GM21717 (cell line): ENCODE measurements at regions not wholly inside any gene's neighbourhood (a gene's known extent, or its start where the extent isn't known, plus 50 kb on each side); places are given as distances from the start of the nearest gene placed in this dataset.

ENCODE experiments used
- ATAC-seq: cut with Tn5 transposase; IDR thresholded peaks from one replicate; pipeline ENCODE4 v1.9.1; 2021; ENCODE audit warnings: mild to moderate bottlenecking, moderate library complexity; ENCODE audit not compliant: unreplicated experiment

DNA sequence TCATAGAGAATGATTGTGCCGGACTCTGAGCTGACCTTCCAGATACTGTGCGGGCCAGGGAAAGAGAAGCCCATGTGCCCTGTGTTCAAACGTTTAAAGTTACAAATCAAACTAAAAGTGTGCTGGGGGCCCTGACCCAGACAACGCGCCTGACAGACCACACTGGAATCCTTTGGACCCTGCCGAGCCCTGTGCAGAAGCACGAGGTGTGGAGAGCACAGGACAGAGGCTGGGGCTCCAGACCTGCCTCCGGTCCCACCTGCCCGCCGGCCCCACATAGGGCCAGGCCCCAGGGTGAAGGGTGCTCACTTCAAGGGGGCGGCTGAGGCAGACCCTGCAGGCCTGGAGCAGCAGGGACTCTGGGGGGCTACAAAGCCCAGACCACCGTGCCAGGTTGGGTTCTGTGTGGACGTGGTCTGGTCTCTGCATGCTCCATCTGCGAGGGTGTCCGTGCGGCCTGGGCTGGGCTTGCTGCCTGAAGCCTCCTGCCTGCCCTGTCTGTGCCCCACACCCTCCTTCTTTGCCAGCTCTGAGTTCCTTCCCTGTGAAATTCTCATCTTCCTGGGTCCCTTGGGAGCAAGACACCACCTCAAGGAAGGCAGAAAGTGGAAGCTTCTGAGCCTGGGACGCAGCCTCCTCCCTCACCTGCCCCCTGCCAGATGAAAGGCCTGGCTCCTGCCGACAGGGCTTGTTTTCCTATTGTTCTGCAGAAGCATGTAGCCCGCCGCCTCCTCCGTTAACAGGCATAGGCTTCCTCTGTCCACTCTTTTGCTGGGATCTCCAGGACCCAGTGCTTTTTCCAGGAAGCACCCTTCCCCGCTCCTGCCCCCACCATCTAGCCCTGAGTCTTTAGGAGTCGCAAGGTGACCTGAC, 186.2 kb downstream of the ERMARD start:
- no peak for ATAC-seq

DNA sequence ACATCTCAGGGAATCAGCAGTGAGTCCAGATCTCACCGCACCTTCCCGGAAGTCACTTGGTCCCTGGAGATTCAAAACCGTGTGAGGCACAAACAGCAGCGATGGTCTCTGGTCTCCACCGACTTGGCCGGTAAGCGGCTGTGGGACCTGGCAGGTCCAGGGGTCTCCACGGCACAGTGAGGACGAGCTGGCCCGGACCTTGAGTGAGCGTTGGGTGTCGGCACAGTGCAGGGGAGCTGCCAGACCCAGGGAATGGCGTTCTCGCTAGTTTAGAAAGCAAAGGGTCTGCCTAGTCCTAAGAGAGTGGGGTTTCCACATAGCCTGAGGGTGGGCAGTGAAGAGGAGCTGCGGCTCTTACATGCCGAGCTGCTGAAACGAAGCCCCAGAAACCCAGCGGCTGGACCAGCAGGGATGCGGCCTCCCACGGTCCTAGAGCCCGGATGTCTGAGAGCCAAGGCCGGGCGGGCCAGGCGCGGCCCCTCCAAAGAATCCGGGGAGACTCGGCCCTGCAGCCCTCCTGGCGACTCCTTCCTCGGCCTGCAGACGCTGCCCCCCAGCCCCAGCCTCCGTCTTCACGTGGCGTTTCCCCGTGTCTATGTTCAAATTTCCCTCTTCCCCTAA, 185.0 kb downstream of the ERMARD start:
- no peak for ATAC-seq

DNA sequence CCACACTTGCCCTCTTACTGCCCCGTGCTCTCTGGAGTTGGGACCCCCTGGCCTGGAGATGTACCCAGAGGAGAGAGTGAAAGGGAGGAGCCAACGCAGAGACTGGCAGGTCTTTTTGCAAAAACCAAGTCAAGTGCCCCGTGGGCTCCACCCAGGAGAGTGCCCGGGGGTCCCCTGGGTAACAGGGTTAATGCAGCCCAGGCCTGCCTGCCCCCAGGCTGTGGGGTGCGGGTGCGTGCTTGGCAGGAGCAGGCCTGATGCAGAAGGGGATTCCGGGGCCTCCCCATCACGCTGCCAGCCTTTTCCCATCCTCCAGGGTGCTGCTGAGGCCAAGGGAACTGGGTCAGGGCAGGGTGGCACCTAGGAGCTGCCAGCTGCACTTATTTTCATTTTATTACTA, 184.4 kb downstream of the ERMARD start:
- ATAC-seq: no peak

DNA sequence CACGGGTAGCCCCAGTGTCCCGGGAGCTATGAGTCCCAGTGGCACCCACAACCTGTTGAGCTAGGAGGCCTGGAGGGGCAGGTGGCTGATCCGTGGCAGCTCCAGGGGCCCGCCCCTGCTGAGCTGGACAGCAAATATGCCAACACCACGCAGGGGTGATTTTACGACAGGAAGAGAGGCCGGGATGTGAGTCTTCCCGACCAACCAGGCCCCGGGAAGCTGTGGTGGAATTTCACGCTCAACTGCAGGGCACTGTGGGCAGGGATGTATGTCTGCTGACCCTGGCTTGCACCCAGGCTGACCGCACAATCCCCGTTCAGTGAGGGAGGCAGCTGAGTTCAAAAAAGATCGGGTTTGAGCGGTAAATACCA, 183.9 kb downstream of the ERMARD start:
- no peak for ATAC-seq

DNA sequence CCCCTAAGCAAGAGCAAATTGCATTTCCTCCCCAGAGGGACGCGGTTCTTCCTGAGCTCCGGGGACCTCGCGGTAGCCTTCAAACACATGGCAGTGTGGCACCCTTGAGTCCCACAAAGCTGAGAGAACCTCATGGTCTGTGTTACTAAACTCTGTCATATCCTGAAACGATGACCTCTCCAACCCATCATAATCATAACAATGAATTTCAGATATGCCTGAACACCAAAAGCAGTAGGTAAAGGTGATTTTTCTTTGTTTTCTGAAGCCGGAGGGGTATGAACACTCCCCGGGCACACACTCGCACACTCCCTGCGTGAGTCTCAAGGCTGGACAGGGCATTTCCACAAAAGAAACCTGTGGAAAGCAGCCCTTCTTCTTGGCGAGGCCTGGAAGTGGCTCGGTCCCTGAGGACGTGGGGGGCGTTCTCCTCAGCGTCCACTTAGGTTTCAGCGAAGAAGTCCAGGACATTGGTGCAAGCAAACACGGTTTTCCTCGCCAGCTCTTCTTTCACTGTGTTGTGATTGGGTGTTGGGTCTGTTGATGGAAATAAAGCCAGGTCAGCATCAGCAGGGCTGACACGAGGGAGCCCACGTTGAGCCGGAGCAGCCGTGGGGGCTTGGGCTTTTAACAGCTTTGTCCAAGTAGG, 183.4 kb downstream of the ERMARD start:
- no peak for ATAC-seq

DNA sequence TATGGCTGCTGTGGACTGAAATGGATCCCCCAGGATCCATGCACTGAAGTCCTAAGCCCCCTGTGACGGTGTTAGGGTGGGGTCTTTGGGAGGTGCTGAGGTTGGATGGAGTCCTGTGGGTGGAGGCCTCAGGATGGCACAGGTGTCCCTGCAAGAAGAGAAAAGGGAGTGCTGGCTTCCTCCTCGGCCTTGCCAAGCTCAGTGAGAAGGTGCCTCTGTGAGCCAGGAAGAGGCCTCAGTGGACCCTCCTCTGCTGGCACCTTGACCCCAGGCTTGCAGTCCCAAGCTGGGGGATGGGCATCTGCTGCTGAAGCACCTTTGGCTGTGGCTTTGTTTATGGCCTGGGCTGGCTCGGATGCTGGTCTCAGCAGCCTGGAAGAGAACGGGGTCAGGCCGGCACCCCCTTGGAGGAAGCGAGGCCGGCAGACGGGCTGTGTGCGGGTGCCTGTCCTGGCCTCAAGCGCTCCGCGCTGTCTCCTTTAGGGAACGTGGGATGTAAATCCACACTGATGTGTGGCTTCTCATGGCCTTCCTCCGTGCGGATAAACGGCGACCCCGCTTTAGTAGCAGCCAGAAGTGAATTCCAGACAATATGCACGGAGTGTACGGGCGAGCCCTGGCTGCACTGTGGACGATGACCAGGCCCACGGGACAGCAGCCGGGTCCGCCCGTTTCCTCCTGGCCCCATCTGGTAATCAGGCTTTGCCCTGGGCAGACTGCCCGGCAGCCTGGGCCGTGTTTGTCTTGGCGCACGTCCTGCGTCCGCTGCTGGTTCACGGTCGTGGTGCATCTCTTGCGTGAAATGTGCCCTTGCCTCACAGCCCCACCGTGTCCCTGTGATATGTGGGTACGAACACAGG, 182.6 kb downstream of the ERMARD start:
- ATAC-seq: no peak

DNA sequence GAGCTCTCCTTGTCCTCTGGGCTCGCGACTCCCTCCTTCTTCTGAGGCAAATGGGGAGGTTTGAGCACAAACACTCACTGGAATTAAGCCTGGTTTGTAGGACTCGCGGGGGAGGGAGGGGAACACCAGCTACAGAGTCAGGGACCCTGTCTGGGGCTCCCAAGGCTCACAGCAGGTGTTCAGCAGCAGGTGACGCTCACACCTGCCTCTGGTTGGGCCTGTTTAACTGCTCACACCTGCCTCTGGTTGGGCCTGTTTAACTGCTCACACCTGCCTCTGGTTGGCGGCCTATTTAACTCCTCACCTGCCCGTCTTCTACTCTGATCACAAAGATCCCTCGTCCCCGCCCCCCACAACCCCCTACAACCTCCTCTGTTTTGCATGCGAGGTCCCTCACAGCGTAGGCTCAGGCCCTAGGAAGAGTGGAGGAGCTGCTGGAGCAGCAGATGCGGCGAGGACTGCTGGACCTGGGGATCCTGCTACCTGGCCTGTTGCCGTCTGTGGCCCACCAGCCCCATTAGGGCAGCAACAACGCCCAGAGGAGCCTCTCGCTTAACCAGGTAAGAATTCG, 181.9 kb downstream of the ERMARD start:
- ATAC-seq: no peak

DNA sequence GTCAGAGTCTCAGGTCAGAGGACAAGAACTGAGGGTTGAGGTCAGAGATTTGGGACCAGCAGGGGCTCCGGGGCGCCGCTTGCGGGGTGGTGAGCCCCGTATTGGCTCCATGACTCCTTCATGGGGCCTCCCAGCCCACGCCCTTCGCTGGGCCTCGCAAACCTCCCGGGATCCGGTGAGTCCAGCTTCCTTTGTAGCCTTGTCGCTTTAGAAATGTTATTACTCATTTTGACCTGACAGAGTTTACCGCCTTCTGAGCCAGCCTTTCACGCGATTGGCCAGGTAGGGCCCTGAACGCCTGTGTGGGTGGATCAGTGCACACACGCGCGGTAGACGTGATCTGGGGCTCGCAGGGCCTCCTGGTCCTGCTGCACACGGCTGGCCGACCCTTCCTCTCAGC, 181.1 kb downstream of the ERMARD start:
- no peak for ATAC-seq

DNA sequence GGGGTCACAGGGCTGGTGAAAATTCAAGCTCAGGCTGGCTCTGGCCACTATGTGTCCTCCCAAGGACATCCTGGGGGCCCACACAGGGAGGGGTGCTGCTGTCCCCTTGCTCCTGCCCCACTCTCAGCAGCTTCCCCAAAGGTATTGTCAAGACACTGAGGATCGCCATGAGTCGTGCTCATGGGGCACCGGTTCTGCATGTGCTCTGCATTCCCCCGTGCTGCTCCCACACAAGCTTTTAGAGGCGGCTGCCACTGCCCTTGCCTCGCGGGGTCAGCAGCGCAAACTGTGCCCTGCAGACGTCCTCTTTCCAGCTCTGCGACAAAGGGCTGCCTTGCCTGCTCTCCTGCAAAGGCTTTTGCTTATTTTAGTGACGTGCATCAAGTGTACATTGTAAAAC, 179.8 kb downstream of the ERMARD start:
- ATAC-seq: no peak

DNA sequence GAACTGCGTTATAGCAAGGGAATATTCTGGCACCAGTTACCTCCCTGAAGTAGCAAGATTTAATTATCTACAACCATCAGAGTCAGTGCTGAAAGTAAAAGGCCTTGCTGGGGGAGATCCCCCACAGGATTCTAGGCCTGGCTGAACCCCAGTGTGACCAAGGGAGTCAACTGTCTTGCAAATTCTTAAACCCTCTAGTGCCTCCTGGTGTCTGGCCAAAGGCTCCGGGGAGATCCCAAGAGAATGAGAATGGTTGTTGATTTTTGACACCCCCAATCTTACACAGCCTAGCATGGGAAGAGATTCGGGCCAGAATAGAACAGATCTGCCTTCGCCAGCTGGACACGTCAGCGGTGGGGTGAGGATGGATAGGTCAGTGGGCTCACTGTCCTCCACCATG, 179.4 kb downstream of the ERMARD start:
- no peak for ATAC-seq

DNA sequence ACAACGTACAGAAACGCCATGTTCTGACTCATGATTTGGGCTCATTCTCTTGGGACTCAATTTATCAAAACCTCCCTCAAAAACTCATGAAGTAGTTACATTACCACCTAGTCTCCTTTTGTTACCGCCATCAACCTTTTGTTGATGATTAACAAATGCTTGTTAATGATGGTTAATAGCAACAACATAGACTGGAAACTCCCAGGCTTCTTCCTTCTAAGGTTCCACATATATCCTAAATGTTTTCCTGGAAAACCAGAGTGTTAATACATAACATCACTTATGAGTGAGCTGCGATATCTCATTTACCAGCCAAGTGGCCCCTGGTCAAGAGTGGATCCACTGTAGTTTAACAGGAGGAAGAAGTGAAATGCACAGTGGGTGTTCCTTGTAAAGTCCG, 176.3 kb downstream of the ERMARD start:
- no peak for ATAC-seq

DNA sequence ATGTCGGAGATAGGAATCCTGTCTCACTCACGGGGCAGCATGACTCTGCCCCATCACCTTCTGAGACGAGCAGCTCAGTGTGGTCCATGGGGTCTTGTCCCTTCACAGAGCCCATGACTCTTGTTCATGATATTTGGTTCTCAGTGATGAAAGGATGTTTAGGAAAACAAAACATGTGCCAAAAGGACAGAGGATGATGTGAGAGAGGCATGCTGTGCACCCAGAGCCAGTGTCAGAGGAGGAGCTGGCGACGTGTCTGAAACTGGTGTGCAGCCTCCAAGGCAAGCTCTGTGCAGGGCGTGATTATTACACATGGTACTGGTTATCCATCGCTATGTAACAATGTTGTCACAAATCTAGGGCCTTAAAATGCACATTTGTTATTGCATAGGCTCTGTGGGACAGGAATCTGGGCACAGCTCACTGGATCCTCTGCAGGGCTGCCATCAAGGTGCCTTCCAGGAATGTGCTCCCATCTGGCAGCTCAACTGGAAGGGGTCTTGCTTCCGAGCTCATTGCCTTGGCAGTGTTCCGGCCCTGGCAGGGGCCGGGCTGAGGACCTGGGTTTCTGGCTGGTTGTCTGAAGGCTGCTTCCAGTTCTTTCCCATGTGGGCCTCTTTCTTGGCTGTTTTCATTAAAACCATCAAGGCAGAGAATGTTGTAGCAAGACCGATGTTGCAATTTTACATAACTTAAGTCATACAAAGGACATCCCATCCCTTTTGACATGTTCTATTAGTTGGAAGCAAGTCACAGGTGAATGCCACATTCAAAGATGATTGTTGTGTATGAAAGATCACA, 175.4 kb downstream of the ERMARD start:
- ATAC-seq: no peak

DNA sequence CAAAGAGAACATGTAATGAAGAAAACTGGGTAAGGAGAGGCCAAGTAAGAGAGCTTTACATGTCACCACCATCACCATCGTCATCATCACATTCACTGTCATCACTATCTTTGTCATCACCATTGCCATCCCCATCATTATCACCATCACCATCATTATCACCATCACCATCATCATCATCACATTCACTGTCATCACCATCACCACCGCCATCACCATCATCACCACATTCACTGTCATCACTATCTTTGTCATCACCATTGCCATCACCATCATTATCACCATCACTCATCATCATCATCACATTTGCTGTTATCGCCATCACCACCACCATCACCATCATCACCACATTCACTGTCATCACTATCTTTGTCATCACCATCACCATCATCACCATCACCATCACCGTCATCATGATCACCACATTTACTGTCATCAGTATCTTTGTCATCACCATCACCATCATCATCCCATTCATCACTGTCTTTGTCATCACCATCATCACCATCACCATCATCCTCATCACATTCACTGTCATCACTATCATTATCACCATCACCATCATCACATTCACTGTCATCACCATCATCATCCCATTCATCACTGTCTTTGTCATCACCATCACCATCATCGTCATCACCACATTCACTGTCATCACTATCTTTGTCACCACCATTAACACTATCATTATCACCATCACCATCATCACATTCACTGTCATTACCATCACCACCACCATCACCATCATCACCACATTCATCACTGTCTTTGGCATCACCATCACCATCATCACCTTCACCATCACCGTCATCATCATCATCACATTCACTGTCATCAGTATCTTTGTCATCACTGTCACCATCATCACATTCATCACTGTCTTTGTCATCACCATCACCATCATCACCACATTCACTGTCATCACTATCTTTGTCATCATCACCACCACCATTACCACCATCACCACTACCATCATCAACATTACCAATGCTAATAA, 172.3 kb downstream of the ERMARD start:
- ATAC-seq: no peak

DNA sequence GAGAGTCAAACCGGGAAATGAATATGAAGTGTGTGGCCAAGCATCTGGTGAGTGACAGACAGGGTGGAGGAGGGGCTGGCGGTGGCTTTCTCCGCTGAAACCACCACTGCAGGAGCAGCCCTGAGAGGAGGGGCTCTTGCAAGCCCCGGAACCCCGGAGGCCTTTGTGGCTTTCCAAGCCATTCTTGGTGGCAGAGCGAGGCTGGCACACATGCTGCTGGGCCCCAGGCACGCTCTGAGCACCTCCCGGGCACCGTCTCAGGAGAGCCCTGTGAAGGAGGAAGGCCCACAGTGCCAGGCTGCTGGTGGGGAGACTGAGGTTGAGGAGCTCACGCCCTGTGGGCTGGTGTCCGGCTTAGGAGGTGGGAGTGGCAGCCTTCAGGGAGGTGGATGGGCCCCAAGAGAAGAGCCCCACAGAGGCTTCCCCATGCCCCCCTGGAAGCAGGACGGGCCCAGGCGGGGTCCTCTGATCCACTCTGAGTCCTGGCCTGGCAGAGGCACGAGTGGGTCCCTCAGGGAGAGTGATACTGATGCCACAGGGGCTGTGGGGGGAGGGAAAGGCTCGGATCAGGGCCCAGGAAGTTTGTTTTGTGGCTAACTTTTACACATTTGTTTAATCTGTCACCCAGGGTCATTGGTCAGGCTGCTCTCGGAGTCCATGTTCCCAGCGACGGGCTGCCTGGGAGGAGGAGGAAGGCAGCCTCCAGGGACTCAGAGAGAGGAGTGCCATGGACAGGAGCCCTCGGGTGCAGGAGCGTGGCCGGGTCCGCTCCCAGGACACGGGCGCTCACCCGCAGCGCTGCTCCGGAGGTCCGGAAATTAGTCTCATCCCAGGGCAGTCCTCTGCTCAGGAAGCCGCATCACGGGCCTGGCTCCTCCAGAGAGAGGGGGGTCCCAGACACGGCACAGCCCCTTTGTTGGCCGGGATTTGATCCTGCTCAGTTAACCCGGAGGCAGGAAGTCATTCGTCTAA, 170.7 kb downstream of the ERMARD start:
- ATAC-seq: no peak

DNA sequence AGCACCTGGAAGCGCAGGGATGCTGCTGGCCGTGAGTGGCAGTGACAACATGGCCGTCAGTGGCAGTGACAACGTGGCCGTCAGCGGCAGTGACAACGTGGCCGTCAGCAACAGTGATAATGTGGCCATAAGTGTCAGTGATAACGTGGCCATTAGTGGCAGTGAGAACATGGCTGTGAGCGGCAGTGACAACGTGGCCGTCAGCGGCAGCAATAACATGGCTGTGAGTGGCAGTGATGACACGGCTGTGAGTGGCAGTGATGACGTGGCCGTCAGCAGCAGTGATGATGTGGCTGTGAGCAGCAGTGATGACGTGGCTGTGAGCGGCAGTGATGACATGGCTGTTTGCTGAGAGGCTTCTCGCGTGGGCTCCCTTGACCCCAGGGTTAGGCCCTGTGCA, 169.8 kb downstream of the ERMARD start:
- no peak for ATAC-seq

DNA sequence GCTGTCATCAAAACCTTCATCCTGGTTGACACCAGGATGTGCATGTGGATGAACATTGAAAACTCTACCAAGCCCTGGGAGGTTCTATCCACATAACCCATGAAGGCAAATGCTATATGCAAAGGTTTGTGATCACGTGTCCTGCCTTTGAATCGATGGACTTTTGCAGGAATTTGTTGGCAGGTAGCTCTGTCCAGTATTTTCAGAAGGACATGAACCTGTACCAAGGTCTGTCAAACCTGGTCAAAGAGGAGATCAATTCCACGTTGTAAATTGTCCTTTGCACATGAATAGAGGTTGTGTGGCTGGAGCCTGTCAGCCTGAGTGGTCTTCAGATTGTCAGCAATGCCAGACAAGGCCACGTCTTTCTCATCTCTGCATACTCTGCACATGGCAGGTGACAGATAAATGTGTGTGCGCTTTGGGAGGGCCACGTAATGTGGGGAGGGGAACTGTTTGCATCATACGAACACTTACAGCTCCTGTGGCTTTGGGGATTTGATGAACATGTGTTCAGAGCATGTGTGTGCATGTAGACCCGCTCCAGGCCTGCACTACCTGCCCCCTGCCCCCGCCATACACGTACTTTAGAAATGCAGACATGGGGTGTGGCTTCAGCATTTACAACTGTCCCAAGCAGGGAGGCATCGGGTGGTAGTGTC, 169.1 kb downstream of the ERMARD start:
- no peak for ATAC-seq

DNA sequence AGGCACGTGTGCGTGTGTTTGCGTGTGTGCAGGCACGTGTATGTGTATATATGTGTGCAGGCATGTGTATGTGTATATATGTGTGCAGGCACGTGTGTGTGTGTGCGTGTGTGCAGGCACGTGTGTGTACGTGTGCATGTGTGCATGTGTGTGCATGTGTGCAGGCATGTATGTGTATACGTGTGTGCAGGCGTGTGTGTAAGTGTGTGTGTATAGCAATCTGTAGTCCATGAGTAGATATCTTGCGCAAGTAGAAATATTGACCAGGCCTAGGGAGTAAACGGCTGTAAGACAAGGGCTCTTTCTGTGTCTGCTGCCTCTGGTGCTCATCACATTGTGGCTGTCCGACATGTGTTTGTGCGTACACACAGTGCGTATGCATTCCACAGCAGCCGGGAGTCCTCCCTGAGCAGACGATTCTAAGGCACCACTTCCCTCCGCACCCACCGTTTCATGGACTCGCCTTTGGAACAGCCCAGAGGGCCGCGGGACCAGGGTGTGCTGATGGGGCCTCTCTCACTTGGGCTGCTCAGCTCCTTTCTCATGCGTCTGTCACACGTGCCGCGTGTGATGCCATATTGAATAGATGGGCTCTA, 167.6 kb downstream of the ERMARD start:
- ATAC-seq: no peak
